Endothelial cell of umbilical vein (primary cell): ENCODE measurements at regions not wholly inside any gene's neighbourhood (a gene's known extent, or its start where the extent isn't known, plus 50 kb on each side); places are given as distances from the start of the nearest gene placed in this dataset.

Experiments
- BruUV-seq: library from RNA; stranded (reverse); fragments of 400-500 nt; replicated peaks from 2 replicates; lab custom pipeline; 2021; lab: Mats Ljungman, UMichigan
- CTCF ChIA-PET: fragments of 300-600, 350-600 bp; sonication (Branson Sonifier 250); formaldehyde crosslinking; loops from one replicate; lab custom pipeline; 2021; ENCODE audit warnings: antibody characterized with exemption, inconsistent platforms; lab: Charles Lee
- POLR2A ChIA-PET: fragments of 300-600, 350-600 bp; sonication (Branson Sonifier 250); formaldehyde crosslinking; loops from one replicate; lab custom pipeline; 2021; ENCODE audit warnings: antibody characterized with exemption, inconsistent platforms; lab: Charles Lee
- DNase-seq: peaks from one replicate; pipeline ENCODE4 v3.0.0-alpha.2; 2011; ENCODE audit warnings: low read depth, low spot score
- FAIRE-seq: peaks from 2 replicates; lab custom pipeline; 2011; peaks lifted over from hg19 to GRCh38; lab: Jason Lieb, UNC
- H2AFZ ChIP-seq: 2 replicates; pipeline ENCODE4 v1.6.0; 2012; ENCODE audit warnings: low read depth, low read length, control low read depth, inconsistent platforms
- H3K27ac ChIP-seq: 2 replicates; pipeline ENCODE4 v1.5.1; 2011; ENCODE audit warnings: low read depth, mild to moderate bottlenecking, control low read depth, low read length, moderate library complexity; ENCODE audit not compliant: insufficient read depth
- H3K27me3 ChIP-seq, 2 experiments: 2 replicates each; pipeline versions ENCODE4 v1.6.0 to v1.6.1; 2011; ENCODE audit warnings: low read length in 2 of 2, mixed read lengths in 1 of 2; ENCODE audit not compliant: control insufficient read depth in 2 of 2, insufficient read depth in 2 of 2
- H3K36me3 ChIP-seq, 2 experiments: 2 replicates in 1 of 2; 3 replicates in 1 of 2; pipeline ENCODE4 v1.5.1; 2011; ENCODE audit warnings: low read length in 2 of 2, mild to moderate bottlenecking in 1 of 2, moderate library complexity in 1 of 2; ENCODE audit not compliant: control insufficient read depth in 2 of 2, insufficient read depth in 2 of 2; ENCODE audit errors: extremely low read depth in 1 of 2
- H3K4me1 ChIP-seq: 3 replicates; pipeline ENCODE4 v1.5.1; 2011; ENCODE audit warnings: mild to moderate bottlenecking, low read length; ENCODE audit not compliant: control insufficient read depth, insufficient read depth; ENCODE audit errors: extremely low read depth
- H3K4me2 ChIP-seq: 2 replicates; pipeline ENCODE4 v1.6.1; 2011; ENCODE audit warnings: low read length, control low read depth, mixed read lengths; ENCODE audit not compliant: insufficient read depth
- H3K4me3 ChIP-seq, 3 experiments: fragments of 200-600 bp in 1 of 3; sonication (generic), shearing (Covaris generic) in 1 of 3; replicated peaks in 1 of 3; 2 replicates each; pipeline ENCODE4 v1.5.1; 2011 to 2016; ENCODE audit warnings: control low read depth in 3 of 3, low read length in 3 of 3, mild to moderate bottlenecking in 2 of 3, inconsistent platforms in 1 of 3, low read depth in 1 of 3, moderate library complexity in 1 of 3; ENCODE audit not compliant: insufficient read depth in 1 of 3
- H3K79me2 ChIP-seq: 2 replicates; pipeline ENCODE4 v1.6.0; 2012; ENCODE audit warnings: low read length, inconsistent platforms; ENCODE audit not compliant: control insufficient read depth, insufficient read depth
- H3K9ac ChIP-seq: replicated peaks from 2 replicates; pipeline ENCODE3; 2011; ENCODE audit warnings: low read length, control low read depth; ENCODE audit not compliant: insufficient read depth; ENCODE audit errors: extremely low read depth
- H3K9me1 ChIP-seq: replicated peaks from 3 replicates; pipeline ENCODE4 v1.6.0; 2011; ENCODE audit warnings: mild to moderate bottlenecking, low read length; ENCODE audit not compliant: control insufficient read depth, insufficient read depth; ENCODE audit errors: extremely low read depth
- H3K9me3 ChIP-seq: replicated peaks from 2 replicates; pipeline ENCODE4 v1.5.1; 2012; ENCODE audit warnings: low read length, inconsistent platforms; ENCODE audit not compliant: control insufficient read depth, insufficient read depth
- H4K20me1 ChIP-seq: replicated peaks from 2 replicates; pipeline ENCODE3; 2011; ENCODE audit warnings: mild to moderate bottlenecking, low read length; ENCODE audit not compliant: control insufficient read depth, insufficient read depth; ENCODE audit errors: extremely low read depth
- EZH2 ChIP-seq: IDR thresholded peaks from 2 replicates; pipeline ENCODE4 v1.6.1; 2012; ENCODE audit warnings: borderline replicate concordance, low read depth, mild to moderate bottlenecking, moderate library complexity, low read length, inconsistent platforms; ENCODE audit not compliant: severe bottlenecking
- FOS ChIP-seq: IDR thresholded peaks from 2 replicates; pipeline ENCODE4 v1.6.1; 2011; ENCODE audit warnings: mild to moderate bottlenecking, low read length, moderate library complexity, borderline replicate concordance; ENCODE audit not compliant: insufficient read depth
- GATA2 ChIP-seq: IDR thresholded peaks from 2 replicates; pipeline ENCODE4 v1.7.0; 2011; ENCODE audit warnings: low read depth, mild to moderate bottlenecking, moderate library complexity, mixed read lengths, low read length; ENCODE audit not compliant: insufficient read length, insufficient read depth
- JUN ChIP-seq: IDR thresholded peaks from 2 replicates; pipeline ENCODE4 v1.6.1; 2011; ENCODE audit warnings: borderline replicate concordance, low read depth; ENCODE audit not compliant: insufficient read length, insufficient read depth
- MYC ChIP-seq: IDR thresholded peaks from one replicate; pipeline ENCODE4 v1.6.1; 2011; ENCODE audit warnings: mild to moderate bottlenecking, low read depth, low read length
- POLR2A ChIP-seq: IDR thresholded peaks from 2 replicates; pipeline ENCODE4 v1.6.1; 2012; ENCODE audit warnings: low read depth, mild to moderate bottlenecking, control low read depth, low read length
- POLR2AphosphoS5 ChIP-seq: IDR thresholded peaks from 2 replicates; pipeline ENCODE4 v1.6.1; 2012; ENCODE audit warnings: low read depth, mild to moderate bottlenecking, control low read depth, low read length, moderate library complexity; ENCODE audit not compliant: insufficient read depth
- dilution Hi-C: fragments of 300-500 bp; cut with MboI; formaldehyde crosslinking; loops from one replicate; pipeline ENCODE4 v1.15.0; 2019; ENCODE audit warnings: low sequenced_read_pairs; ENCODE audit not compliant: extremely low pct_ligation_motif_present
- intact Hi-C: fragments of 100-400 bp; cut with micrococcal nuclease; formaldehyde crosslinking; loops from one replicate; pipeline ENCODE4 v1.10.0; 2022
- TF ChIP-seq, protein P1 (sequence below), 2 donors: IDR thresholded peaks; 1 replicate in 1 of 2; 2 replicates in 1 of 2; pipeline ENCODE4 v1.5.1; 2011; ENCODE audit warnings: low read length in 2 of 2, mild to moderate bottlenecking in 2 of 2, moderate library complexity in 2 of 2, control low read depth in 1 of 2, inconsistent platforms in 1 of 2, low read depth in 1 of 2; ENCODE audit not compliant: insufficient read depth in 1 of 2; ENCODE audit errors: extremely low read depth in 1 of 2
- TF ChIP-seq, protein P2 (sequence below): IDR thresholded peaks from 2 replicates; pipeline ENCODE4 v1.6.1; 2011; ENCODE audit not compliant: insufficient read depth, insufficient read length

GRCh38 chr2:105688946-105689345 is 55.8 kb upstream of the NCK2 start:
- TF ChIP-seq POLR2AphosphoS5 (no peak), POLR2A (no peak), MYC (no peak), FOS (no peak), JUN (no peak), GATA2 (no peak), EZH2 (no peak)
- TF ChIP-seq, protein P1, sequence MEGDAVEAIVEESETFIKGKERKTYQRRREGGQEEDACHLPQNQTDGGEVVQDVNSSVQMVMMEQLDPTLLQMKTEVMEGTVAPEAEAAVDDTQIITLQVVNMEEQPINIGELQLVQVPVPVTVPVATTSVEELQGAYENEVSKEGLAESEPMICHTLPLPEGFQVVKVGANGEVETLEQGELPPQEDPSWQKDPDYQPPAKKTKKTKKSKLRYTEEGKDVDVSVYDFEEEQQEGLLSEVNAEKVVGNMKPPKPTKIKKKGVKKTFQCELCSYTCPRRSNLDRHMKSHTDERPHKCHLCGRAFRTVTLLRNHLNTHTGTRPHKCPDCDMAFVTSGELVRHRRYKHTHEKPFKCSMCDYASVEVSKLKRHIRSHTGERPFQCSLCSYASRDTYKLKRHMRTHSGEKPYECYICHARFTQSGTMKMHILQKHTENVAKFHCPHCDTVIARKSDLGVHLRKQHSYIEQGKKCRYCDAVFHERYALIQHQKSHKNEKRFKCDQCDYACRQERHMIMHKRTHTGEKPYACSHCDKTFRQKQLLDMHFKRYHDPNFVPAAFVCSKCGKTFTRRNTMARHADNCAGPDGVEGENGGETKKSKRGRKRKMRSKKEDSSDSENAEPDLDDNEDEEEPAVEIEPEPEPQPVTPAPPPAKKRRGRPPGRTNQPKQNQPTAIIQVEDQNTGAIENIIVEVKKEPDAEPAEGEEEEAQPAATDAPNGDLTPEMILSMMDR (IDR thresholded peaks at IDR 0.05; ENCODE audit: extremely low read depth in 1 of 2, insufficient read depth in 1 of 2, low read depth in 1 of 2, low read length in 2 of 2) = no peak
- TF ChIP-seq, protein P2, sequence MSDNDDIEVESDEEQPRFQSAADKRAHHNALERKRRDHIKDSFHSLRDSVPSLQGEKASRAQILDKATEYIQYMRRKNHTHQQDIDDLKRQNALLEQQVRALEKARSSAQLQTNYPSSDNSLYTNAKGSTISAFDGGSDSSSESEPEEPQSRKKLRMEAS = no peak

More at GRCh38 chr2:105688946-105689345, 55.8 kb upstream of the NCK2 start:
- H3K4me1 ChIP-seq = no peaks in the 10 kb centered on the region
- CTCF ChIA-PET = no interaction called here
- no peaks in the 10 kb centered on the region for H3K79me2 ChIP-seq
- DNase-seq = no peak
- H3K4me3 ChIP-seq = no peak overlapping the region
- H3K36me3 ChIP-seq = no peaks in the 10 kb centered on the region
- H3K9me3 ChIP-seq = no peaks in the 10 kb centered on the region
- H2AFZ ChIP-seq = no peak overlapping the region
- FAIRE-seq = no peak
- intact Hi-C loops = no loop called here
- H3K9me1 ChIP-seq = no peaks in the 10 kb centered on the region
- H3K27ac ChIP-seq = no peak overlapping the region
- no TSS peak for BruUV-seq
- dilution Hi-C loops = no loop called here
- H3K4me2 ChIP-seq = no peak overlapping the region
- no peak overlapping the region for H3K9ac ChIP-seq
- no peaks in the 10 kb centered on the region for H3K27me3 ChIP-seq
- POLR2A ChIA-PET = no interaction called here
- no peaks in the 10 kb centered on the region for H4K20me1 ChIP-seq
